H9 (cell line): ENCODE measurements at regions not wholly inside any gene's neighbourhood (a gene's known extent, or its start where the extent isn't known, plus 50 kb on each side); places are given as distances from the start of the nearest gene placed in this dataset.

Experiments used
- DNase-seq: peaks from one replicate; pipeline ENCODE4 v3.0.0-alpha.2; 2017
- H2AFZ ChIP-seq: one replicate; pipeline ENCODE4 v1.6.1; 2013; ENCODE audit warnings: mild to moderate bottlenecking, low read length, control low read depth, moderate library complexity
- H2AK5ac ChIP-seq: 2 replicates; pipeline ENCODE4 v1.6.1; 2013; ENCODE audit warnings: low read length, control low read depth, mixed read lengths; ENCODE audit not compliant: insufficient read length
- H2BK120ac ChIP-seq: one replicate; pipeline ENCODE4 v1.6.1; 2013; ENCODE audit warnings: low read depth, mild to moderate bottlenecking, low read length, control low read depth, inconsistent platforms; ENCODE audit not compliant: poor library complexity, severe bottlenecking
- H2BK12ac ChIP-seq: 2 replicates; pipeline ENCODE4 v1.6.1; 2013; ENCODE audit warnings: low read length, control low read depth, mixed read lengths, low read depth; ENCODE audit not compliant: insufficient read length
- H2BK15ac ChIP-seq: 2 replicates; pipeline ENCODE4 v1.6.1; 2013; ENCODE audit warnings: low read depth, low read length, control low read depth
- H2BK20ac ChIP-seq: one replicate; pipeline ENCODE4 v1.6.1; 2013; ENCODE audit warnings: low read depth, mild to moderate bottlenecking, low read length, control low read depth, inconsistent platforms; ENCODE audit not compliant: poor library complexity, severe bottlenecking
- H2BK5ac ChIP-seq: 2 replicates; pipeline ENCODE4 v1.6.1; 2013; ENCODE audit warnings: low read length, control low read depth, mixed read lengths; ENCODE audit not compliant: insufficient read length
- H3K14ac ChIP-seq: 2 replicates; pipeline ENCODE4 v1.6.1; 2013; ENCODE audit warnings: low read length, control low read depth; ENCODE audit not compliant: insufficient read depth
- H3K18ac ChIP-seq: 2 replicates; pipeline ENCODE4 v1.6.1; 2013; ENCODE audit warnings: low read depth, mild to moderate bottlenecking, mixed read lengths, low read length, control low read depth; ENCODE audit not compliant: insufficient read length
- H3K23ac ChIP-seq: 2 replicates; pipeline ENCODE4 v1.6.1; 2013; ENCODE audit warnings: low read length, control low read depth, mixed read lengths, low read depth; ENCODE audit not compliant: insufficient read length
- H3K23me2 ChIP-seq: 2 replicates; pipeline ENCODE4 v1.6.1; 2013; ENCODE audit warnings: low read depth, mild to moderate bottlenecking, mixed read lengths, low read length, control low read depth; ENCODE audit not compliant: insufficient read length, poor library complexity, severe bottlenecking
- H3K27ac ChIP-seq: 2 replicates; pipeline ENCODE4 v1.5.1; 2013; ENCODE audit warnings: low read length, control low read depth, mixed read lengths, low read depth; ENCODE audit not compliant: insufficient read length
- H3K27me3 ChIP-seq: 2 replicates; pipeline ENCODE4 v1.6.1; 2013; ENCODE audit warnings: low read length, control low read depth, inconsistent platforms; ENCODE audit not compliant: insufficient read depth
- H3K4ac ChIP-seq: 2 replicates; pipeline ENCODE4 v1.6.1; 2013; ENCODE audit warnings: low read depth, mild to moderate bottlenecking, control low read depth, inconsistent platforms, low read length, moderate library complexity
- H3K4me1 ChIP-seq: 2 replicates; pipeline ENCODE4 v1.6.1; 2013; ENCODE audit warnings: low read length, control low read depth, inconsistent platforms; ENCODE audit not compliant: insufficient read depth
- H3K4me2 ChIP-seq: 2 replicates; pipeline ENCODE4 v1.6.1; 2013; ENCODE audit warnings: low read length, control low read depth, mixed read lengths; ENCODE audit not compliant: insufficient read length, insufficient read depth
- H3K56ac ChIP-seq: 2 replicates; pipeline ENCODE4 v1.6.1; 2013; ENCODE audit warnings: low read depth, mild to moderate bottlenecking, mixed read lengths, low read length, control low read depth; ENCODE audit not compliant: insufficient read length
- H3K79me1 ChIP-seq: 2 replicates; pipeline ENCODE4 v1.6.1; 2013; ENCODE audit warnings: low read depth, mild to moderate bottlenecking, moderate library complexity, low read length, control low read depth, inconsistent platforms; ENCODE audit not compliant: insufficient read depth, poor library complexity, severe bottlenecking
- H3K79me2 ChIP-seq: 2 replicates; pipeline ENCODE4 v1.6.1; 2013; ENCODE audit warnings: low read length, control low read depth, inconsistent platforms; ENCODE audit not compliant: insufficient read depth
- H3K9ac ChIP-seq: 2 replicates; pipeline ENCODE4 v1.6.1; 2013; ENCODE audit warnings: low read length, control low read depth, mixed read lengths; ENCODE audit not compliant: insufficient read length; ENCODE audit errors: extremely low read depth
- H3K9me3 ChIP-seq: one replicate; pipeline ENCODE4 v1.6.1; 2013; ENCODE audit warnings: low read depth, low read length, inconsistent platforms; ENCODE audit not compliant: control insufficient read depth
- H3T11ph ChIP-seq: one replicate; pipeline ENCODE4 v1.6.1; 2013; ENCODE audit warnings: mild to moderate bottlenecking, low read length, control low read depth, inconsistent platforms
- H4K20me1 ChIP-seq: one replicate; pipeline ENCODE4 v1.6.1; 2013; ENCODE audit not compliant: control insufficient read depth, insufficient read length, insufficient read depth
- H4K5ac ChIP-seq: 2 replicates; pipeline ENCODE4 v1.6.1; 2013; ENCODE audit warnings: low read depth, mild to moderate bottlenecking, mixed read lengths, low read length, control low read depth; ENCODE audit not compliant: insufficient read length
- H4K8ac ChIP-seq: replicated peaks from 2 replicates; pipeline ENCODE4 v1.6.1; 2013; ENCODE audit warnings: low read length, control low read depth, mixed read lengths, low read depth; ENCODE audit not compliant: insufficient read length
- H4K91ac ChIP-seq: 2 replicates; pipeline ENCODE4 v1.6.1; 2013; ENCODE audit warnings: low read depth, mild to moderate bottlenecking, moderate library complexity, mixed read lengths, low read length, control low read depth; ENCODE audit not compliant: insufficient read length
- H3K27ac Mint-ChIP-seq, 3 experiments: 2 replicates in 2 of 3; 3 replicates in 1 of 3; pipeline ENCODE4 v1.8.0; 2020 to 2021; ENCODE audit warnings: mixed read lengths in 3 of 3, mild to moderate bottlenecking in 1 of 3, moderate library complexity in 1 of 3
- H3K27me3 Mint-ChIP-seq: 2 replicates; pipeline ENCODE4 v1.8.0; 2021; ENCODE audit warnings: low read depth, mild to moderate bottlenecking, moderate library complexity, mixed read lengths
- H3K36me3 Mint-ChIP-seq, 3 experiments: 2 replicates in 2 of 3; 3 replicates in 1 of 3; pipeline ENCODE4 v1.8.0; 2020 to 2021; ENCODE audit warnings: low read depth in 3 of 3, mixed read lengths in 3 of 3; ENCODE audit not compliant: insufficient read depth in 1 of 3
- H3K4me1 Mint-ChIP-seq, 2 experiments: 2 replicates each; pipeline ENCODE4 v1.8.0; 2020; ENCODE audit warnings: mixed read lengths in 2 of 2
- H3K4me3 Mint-ChIP-seq, 2 experiments: 2 replicates in 1 of 2; 3 replicates in 1 of 2; pipeline ENCODE4 v1.8.0; 2020 to 2021; ENCODE audit warnings: mild to moderate bottlenecking in 2 of 2, mixed read lengths in 2 of 2, moderate library complexity in 1 of 2
- H3K9me3 Mint-ChIP-seq, 2 experiments: 2 replicates in 1 of 2; 3 replicates in 1 of 2; pipeline ENCODE4 v1.8.0; 2020; ENCODE audit warnings: mild to moderate bottlenecking in 2 of 2, mixed read lengths in 2 of 2, moderate library complexity in 1 of 2
- CTCF ChIP-seq: fragments of 200-600 bp; sonication (generic); conservative IDR thresholded peaks from 3 replicates; pipeline ENCODE4 v1.8.0; 2021; ENCODE audit warnings: antibody characterized with exemption, mild to moderate bottlenecking

GRCh38 chr13:72246396-72246795 is 379.4 kb upstream of the DACH1 start:
- H3K79me2 ChIP-seq: no peaks in the 10 kb centered on the region
- H3T11ph ChIP-seq: no peak overlapping the region
- no peak overlapping the region for H4K8ac ChIP-seq
- H3K4ac ChIP-seq: no peak overlapping the region
- H3K4me1 ChIP-seq: no peaks in the 10 kb centered on the region; the same call in 1 of the 2 replicates
- no peak overlapping the region for H3K56ac ChIP-seq
- no peak overlapping the region for H3K23ac ChIP-seq
- H3K4me1 Mint-ChIP-seq: no peaks in the 10 kb centered on the region
- no peaks in the 10 kb centered on the region for H4K20me1 ChIP-seq
- DNase-seq: no peak
- H3K9me3 ChIP-seq: no peaks in the 10 kb centered on the region
- no peak overlapping the region for H3K9ac ChIP-seq
- no peak overlapping the region for H2BK120ac ChIP-seq
- H4K91ac ChIP-seq: no peak overlapping the region
- no peak overlapping the region for H2AFZ ChIP-seq
- H2AK5ac ChIP-seq: no peak overlapping the region
- H2BK20ac ChIP-seq: no peak overlapping the region
- no peak overlapping the region for H3K27ac ChIP-seq
- no peak overlapping the region for H2BK12ac ChIP-seq
- H3K4me3 Mint-ChIP-seq: no peak overlapping the region
- no peaks in the 10 kb centered on the region for H3K23me2 ChIP-seq
- H3K79me1 ChIP-seq: no peaks in the 10 kb centered on the region
- no peak overlapping the region for H3K14ac ChIP-seq
- no peaks in the 10 kb centered on the region for H3K36me3 Mint-ChIP-seq
- H2BK5ac ChIP-seq: no peak overlapping the region
- no peak overlapping the region for H2BK15ac ChIP-seq
- H3K9me3 Mint-ChIP-seq: no peaks in the 10 kb centered on the region
- no peak overlapping the region for H4K5ac ChIP-seq
- no peaks in the 10 kb centered on the region for H3K27me3 ChIP-seq
- H3K4me2 ChIP-seq: no peak overlapping the region
- no peak overlapping the region for H3K18ac ChIP-seq
- H3K27me3 Mint-ChIP-seq: no peaks in the 10 kb centered on the region
- no peak for TF ChIP-seq CTCF
- no peak overlapping the region for H3K27ac Mint-ChIP-seq
